HG02588 (cell line): ENCODE measurements at regions not wholly inside any gene's neighbourhood (a gene's known extent, or its start where the extent isn't known, plus 50 kb on each side); places are given as distances from the start of the nearest gene placed in this dataset.

Source experiments
- ATAC-seq: cut with Tn5 transposase; IDR thresholded peaks from one replicate; pipeline ENCODE4 v1.9.1; 2021; ENCODE audit warnings: mild to moderate bottlenecking, moderate library complexity; ENCODE audit not compliant: unreplicated experiment

- no peak for ATAC-seq
These were observed 115.9 kb downstream of the OMA1 start for GRCh38 chr1:58430421-58431275.

- ATAC-seq = no peak
These were observed 119.6 kb downstream of the OMA1 start for GRCh38 chr1:58426918-58427317.

DNA sequence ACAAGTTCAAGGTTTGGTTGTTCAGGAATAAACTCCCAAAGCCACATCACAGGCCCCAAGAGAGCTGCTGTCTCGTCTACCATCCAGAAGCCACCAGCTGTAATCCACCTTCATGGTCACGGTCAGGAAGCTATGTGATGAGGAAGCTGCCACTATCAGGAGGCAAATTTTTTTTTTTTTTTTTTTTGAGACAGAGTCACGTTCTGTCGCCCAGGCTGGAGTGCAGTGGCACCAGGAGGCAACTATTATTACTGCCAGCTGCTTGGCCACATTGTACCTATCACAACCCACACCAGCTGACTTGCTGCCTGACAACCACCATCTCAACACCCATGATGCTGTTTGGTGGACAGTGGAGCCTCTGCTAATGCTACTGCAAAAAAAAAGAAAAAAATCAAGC lies 124.1 kb downstream of the OMA1 start:
- no peak for ATAC-seq

DNA sequence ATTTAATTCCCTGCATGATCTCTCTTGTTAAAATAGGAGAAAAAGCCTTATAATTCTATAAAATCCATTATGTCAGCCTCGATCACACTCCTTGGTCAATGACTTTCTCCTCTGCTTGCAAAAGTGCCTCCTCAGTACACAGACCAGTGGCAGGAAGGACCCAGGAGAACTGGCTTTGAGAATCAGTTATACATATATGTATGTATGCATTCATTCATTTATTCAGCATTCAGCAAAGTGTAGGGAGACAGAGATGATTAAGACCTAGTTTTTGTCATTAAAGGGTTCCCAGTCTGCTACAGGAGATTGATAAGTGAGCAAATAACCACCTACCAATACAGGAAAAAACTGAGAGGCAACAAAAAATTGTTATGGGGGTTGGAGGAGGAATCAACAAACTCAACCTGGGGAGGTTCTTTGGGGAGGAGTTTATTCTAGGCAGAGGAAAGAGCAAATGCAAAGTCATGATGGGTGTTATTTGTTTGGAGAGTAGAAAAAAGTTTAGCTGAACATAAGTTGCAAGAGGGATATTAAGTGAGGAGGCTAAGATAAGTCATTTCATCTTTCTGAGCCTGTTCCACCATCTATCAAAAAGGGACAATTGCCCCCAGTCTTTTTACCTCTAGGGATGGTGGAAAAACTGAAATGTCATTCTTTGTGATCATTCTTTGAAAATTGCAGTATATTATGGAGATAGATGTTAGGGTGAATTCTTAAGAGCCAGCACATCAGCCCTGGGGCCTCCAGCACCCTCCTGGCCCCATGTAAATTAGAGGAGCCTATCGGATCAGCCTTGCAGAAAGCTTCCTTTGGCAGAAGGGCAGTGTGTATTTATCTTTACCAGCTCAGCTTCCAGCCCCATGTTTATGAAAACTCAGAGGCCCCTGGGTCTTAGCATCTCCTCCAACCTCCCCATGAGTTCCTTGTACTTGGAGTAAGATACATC lies 128.0 kb downstream of the OMA1 start:
- no peak for ATAC-seq

DNA sequence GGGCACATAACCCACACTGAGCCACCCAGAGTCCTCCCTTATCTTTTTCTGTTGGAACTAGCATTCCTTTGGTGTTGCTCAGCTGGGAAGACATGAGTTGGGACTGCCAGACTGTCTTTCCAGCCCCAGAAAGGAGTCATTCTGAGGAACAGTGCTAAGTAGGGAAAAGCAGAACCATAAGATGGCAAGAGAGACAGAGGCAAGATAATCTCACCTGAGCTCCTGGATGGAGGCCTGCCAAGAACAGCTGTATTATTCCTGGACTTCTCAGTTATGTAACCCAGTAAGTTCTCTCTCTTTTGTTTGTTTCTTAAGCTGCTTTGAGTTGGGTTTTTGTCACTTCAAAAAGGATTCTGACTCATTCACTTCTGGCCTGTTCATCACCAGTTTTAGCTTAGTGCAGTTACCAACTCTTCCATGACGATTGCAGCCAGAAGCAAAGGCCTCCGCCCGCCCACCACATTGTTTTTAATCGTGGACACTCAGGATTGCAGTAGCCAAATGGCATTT lies 134.4 kb downstream of the OMA1 start:
- ATAC-seq = no peak

- no peak for ATAC-seq
These were observed 136.6 kb downstream of the OMA1 start for GRCh38 chr1:58409890-58410289.

- ATAC-seq = no peak
These were observed 137.2 kb downstream of the OMA1 start for GRCh38 chr1:58409336-58409735.

DNA sequence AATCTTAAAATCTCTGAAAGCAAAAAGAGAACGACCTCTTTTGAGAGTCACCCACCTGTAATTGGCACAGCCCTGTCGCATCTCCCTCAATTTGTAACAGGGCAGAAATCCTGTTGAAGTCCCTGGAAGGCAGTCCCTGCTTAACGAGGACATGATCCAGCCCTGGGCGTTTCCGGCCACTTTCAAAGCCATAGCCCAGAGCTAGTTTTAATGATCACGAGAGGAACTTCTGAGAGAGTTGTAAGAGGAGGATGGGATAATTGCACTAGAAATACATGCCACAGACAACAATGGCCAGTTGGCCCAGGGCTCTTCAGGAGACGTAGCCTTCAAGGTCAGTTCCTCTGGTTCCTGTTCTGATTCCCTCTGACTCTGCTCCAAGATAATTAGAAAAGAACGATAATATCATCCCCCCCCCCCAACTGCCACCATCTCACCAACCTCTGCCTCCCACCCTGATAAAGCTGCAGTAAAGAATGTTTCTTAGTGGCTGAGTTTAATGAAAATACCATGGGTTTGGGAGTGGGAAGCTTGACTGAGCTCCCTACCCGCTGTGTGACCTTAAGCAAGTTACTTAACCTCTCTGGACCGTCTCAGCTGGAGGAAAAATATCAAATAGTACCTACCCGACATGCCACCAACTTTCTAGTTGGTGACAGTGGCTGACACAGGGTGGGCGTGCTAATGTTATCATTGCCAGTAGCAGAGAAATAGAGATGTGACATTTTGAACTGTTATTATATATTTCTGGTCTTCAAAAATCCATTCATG lies 140.0 kb downstream of the OMA1 start:
- ATAC-seq = no peak

DNA sequence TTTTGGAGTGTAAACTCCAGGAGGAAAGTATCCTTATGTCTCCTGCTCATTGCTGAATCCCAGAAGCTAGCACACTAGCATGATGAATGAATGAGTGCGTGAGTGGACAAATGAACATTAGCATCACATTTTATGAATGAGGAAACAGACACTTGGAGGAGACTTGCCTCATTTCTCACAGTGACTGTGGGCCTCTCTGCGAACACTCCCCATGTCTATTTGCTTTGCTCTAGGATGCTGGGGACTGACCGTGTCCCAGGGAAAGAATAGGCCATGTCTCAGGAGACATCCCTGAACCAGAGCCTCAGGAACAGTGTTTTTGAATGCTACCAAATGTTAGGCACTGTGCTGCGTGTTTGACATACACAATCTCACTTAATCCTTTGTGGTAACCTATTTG lies 140.9 kb downstream of the OMA1 start:
- ATAC-seq = no peak

DNA sequence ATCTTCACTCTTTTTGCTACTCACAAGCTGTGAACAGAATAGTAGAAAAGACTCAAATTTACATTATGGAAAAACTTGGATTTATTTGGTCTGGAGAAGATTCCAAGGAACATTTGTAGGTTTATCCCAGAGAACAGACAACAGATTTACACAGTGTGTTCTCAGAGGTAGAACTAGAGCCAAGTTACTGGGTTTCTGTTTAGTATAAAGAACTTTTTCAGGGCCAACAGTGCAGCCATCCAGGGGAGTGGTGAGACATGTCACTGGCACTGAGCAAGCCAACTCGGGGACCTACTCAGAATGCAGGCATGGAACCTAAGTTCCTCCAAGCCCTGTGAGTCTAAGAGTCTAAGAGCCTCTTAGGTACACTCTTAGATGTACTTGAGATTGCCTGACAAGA lies 142.6 kb downstream of the OMA1 start:
- no peak for ATAC-seq

DNA sequence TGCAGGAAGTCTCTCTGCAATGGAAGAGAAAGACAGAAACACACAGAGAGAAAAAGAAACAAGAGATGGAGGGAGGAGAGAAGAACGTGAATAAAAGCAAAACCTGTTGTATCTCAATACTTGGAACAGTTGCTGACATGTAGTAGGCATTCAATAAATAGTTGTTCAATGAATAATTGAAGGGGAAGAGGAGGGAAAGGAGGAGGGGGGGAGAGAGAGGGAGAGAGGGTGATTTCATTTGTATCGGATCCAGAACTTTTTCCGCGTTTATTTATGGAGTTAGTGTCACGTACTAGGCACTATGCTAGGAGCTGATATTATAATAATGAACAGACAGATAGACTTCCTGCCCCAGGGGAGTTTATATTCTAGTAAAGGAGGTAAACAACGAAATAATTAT lies 144.1 kb downstream of the OMA1 start:
- no peak for ATAC-seq

GRCh38 chr1:58401991-58402390 lies 144.5 kb downstream of the OMA1 start:
- ATAC-seq = no peak

DNA sequence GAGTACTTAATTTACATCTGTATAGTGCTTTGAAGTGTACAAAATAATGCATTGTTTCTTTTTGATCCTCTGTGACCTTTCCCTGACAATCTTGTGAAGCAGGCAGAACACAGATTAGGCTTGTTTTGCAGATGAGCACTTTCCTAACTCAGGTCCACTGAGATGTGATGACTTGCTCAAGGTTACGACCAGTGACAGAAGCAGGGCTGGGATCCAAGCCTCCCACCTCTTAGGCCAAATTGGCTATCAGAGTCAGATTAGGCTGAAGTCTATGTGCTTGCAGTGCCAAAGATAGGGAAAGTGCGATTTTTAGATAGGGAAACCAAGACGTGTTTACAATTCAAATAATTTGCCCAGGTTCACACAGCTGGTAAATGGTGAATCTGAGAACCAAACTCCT lies 147.3 kb downstream of the OMA1 start:
- ATAC-seq = no peak

DNA sequence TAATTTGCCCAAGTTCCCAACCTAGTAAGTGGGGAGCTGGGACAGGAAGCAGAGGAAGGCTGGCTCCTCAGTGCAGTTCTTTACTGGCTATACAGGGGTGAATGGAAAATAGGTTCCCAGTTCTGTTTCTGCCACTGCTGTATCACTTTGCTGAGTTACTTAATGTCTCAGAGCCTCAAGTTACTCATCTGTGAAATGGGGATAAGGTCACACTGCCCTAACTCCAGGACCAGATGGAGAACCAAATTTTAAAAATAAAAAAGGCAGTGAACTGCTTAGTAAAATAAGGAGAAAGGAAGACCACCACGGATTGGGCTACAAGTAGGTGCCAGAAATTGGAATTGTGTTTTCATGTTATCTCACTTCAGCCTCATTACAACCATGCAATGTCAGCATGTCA lies 147.8 kb downstream of the OMA1 start:
- ATAC-seq = no peak

- ATAC-seq = no peak
These were observed 149.2 kb downstream of the OMA1 start for GRCh38 chr1:58397187-58397820.

DNA sequence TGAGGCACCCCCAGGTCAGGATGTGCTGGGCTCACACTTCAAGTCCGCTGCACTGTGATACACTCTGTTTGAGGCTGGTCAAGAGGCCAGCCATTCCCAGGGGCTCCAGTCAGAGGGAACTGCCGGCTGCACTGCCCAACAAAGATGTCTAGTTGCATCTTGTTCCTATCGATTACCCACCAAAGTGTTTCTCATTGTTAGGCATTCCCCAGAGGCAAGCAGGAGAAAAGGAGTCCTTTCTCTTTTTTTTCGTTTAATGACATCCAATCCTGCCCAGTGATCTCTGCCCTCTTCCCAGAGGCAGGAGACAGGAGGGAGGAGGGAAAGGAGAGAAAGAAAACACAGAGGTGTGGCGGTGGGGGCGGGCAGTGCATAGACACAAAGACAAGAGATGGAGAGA lies 150.4 kb downstream of the OMA1 start:
- no peak for ATAC-seq

DNA sequence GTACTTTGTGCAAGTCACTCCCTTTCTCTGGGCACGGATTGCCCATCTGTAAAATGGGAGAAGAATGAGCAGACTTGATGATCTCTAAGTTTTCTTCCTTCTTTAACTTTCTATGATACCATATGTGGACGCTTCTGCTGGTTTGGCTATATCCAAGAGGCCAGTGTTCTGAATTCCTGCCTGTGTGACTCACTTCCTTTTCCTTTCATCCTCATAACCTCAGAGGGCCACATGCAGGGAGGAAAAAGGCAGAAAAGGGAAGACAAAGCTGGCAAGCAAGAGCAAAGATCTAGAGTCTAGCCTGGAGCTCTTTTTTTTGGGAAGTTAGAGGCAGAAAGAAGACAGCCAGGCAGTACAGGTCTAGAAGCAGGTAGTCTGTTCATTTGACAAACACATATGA lies 151.2 kb downstream of the OMA1 start:
- no peak for ATAC-seq

GRCh38 chr1:58392083-58392482 lies 154.4 kb downstream of the OMA1 start:
- no peak for ATAC-seq

GRCh38 chr1:58391514-58391913 lies 155.0 kb downstream of the OMA1 start:
- no peak for ATAC-seq

GRCh38 chr1:58391056-58391455 lies 155.5 kb downstream of the OMA1 start:
- ATAC-seq = no peak

DNA sequence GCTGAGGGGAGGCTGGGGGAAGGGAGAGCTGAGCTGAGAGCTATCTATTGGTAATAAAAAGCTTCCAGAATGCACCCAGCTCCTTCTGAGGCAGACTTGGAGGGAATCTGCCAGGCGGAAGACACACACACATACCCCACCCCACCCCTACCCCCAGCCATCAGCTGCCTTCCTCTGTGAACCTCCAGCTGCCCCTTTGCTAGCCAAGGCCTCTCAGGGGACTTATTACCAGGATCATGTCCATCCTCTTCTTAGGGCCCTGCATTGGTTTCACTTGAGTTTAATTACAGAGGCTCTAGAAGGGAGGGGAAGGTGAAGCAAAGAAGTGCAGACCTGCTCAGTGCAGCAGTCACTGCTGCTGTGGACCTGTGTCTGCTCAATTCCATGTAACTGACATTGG lies 156.4 kb downstream of the OMA1 start:
- ATAC-seq = no peak
